IMR-90 (cell line): ENCODE measurements at regions not wholly inside any gene's neighbourhood (a gene's known extent, or its start where the extent isn't known, plus 50 kb on each side); places are given as distances from the start of the nearest gene placed in this dataset.

ENCODE experiments used
- ATAC-seq: fragments of 200-7000 bp; cut with Tn5 transposase; 2 replicates; pipeline ENCODE4 v1.9.1; 2020; ENCODE audit warnings: low read depth, mild to moderate bottlenecking, moderate library complexity
- BruUV-seq: library from RNA; stranded (reverse); fragments of 400-500 nt; replicated peaks from 2 replicates; lab custom pipeline; 2021; lab: Mats Ljungman, UMichigan
- CTCF ChIA-PET: fragments of 300-600 bp; formaldehyde crosslinking; extraction: SDS; loops from one replicate; lab custom pipeline; 2021; ENCODE audit warnings: antibody characterized with exemption; lab: Yijun Ruan, JAX
- POLR2A ChIA-PET: fragments of 300-600 bp; sonication (Branson Sonifier 250); formaldehyde crosslinking; loops from one replicate; lab custom pipeline; 2022; ENCODE audit warnings: antibody characterized with exemption; ENCODE audit not compliant: unreplicated experiment; lab: Charles Lee
- DNase-seq: peaks from one replicate; pipeline ENCODE4 v3.0.0; 2013
- H2AFZ ChIP-seq: replicated peaks from 2 replicates; pipeline ENCODE3; 2013; ENCODE audit warnings: low read length, mild to moderate bottlenecking; ENCODE audit not compliant: poor library complexity
- H2AK5ac ChIP-seq: 2 replicates; pipeline ENCODE4 v1.6.1; 2013; ENCODE audit warnings: low read depth, low read length, inconsistent platforms
- H2AK9ac ChIP-seq: replicated peaks from 2 replicates; pipeline ENCODE3; 2013; ENCODE audit warnings: mild to moderate bottlenecking, low read depth, low read length, moderate library complexity; ENCODE audit not compliant: poor library complexity
- H2BK120ac ChIP-seq: 2 replicates; pipeline ENCODE4 v1.6.1; 2013; ENCODE audit warnings: low read depth, low read length, inconsistent platforms
- H2BK15ac ChIP-seq: 3 replicates; pipeline ENCODE4 v1.6.1; 2013; ENCODE audit warnings: low read depth, low read length, inconsistent platforms
- H2BK20ac ChIP-seq: 2 replicates; pipeline ENCODE4 v1.6.1; 2013; ENCODE audit warnings: low read depth, mild to moderate bottlenecking, inconsistent platforms, low read length, moderate library complexity
- H2BK5ac ChIP-seq: 2 replicates; pipeline ENCODE4 v1.6.1; 2013; ENCODE audit warnings: mild to moderate bottlenecking, low read depth, low read length, inconsistent platforms; ENCODE audit not compliant: poor library complexity, severe bottlenecking
- H3K14ac ChIP-seq: replicated peaks from 2 replicates; pipeline ENCODE4 v1.6.1; 2013; ENCODE audit warnings: low read depth, low read length, inconsistent platforms
- H3K18ac ChIP-seq: 2 replicates; pipeline ENCODE4 v1.6.1; 2013; ENCODE audit warnings: low read depth, low read length, control low read depth
- H3K23ac ChIP-seq: 2 replicates; pipeline ENCODE4 v1.6.1; 2013; ENCODE audit warnings: low read depth, low read length, inconsistent platforms
- H3K27ac ChIP-seq: 2 replicates; pipeline ENCODE4 v1.5.1; 2013; ENCODE audit warnings: mild to moderate bottlenecking, control low read depth, low read length; ENCODE audit not compliant: insufficient read depth
- H3K27me3 ChIP-seq: 2 replicates; pipeline ENCODE4 v1.6.1; 2013; ENCODE audit warnings: low read length; ENCODE audit not compliant: control insufficient read depth, insufficient read depth
- H3K36me3 ChIP-seq: 2 replicates; pipeline ENCODE4 v1.6.1; 2013; ENCODE audit warnings: low read length, mixed read lengths; ENCODE audit not compliant: control insufficient read depth, insufficient read depth
- H3K4ac ChIP-seq: 2 replicates; pipeline ENCODE4 v1.6.1; 2013; ENCODE audit warnings: low read depth, low read length, inconsistent platforms
- H3K4me1 ChIP-seq: 2 replicates; pipeline ENCODE4 v1.6.1; 2013; ENCODE audit warnings: low read length, mixed read lengths; ENCODE audit not compliant: control insufficient read depth, insufficient read depth
- H3K4me2 ChIP-seq: 2 replicates; pipeline ENCODE4 v1.6.1; 2013; ENCODE audit warnings: low read depth, mild to moderate bottlenecking, control low read depth, low read length, moderate library complexity
- H3K4me3 ChIP-seq: 2 replicates; pipeline ENCODE4 v1.5.1; 2013; ENCODE audit warnings: low read depth, mild to moderate bottlenecking, control low read depth, low read length, moderate library complexity; ENCODE audit not compliant: insufficient read depth
- H3K56ac ChIP-seq: 2 replicates; pipeline ENCODE4 v1.6.1; 2013; ENCODE audit warnings: low read length, inconsistent platforms; ENCODE audit not compliant: insufficient read depth; ENCODE audit errors: extremely low read depth
- H3K79me1 ChIP-seq, 2 experiments: 2 replicates each; pipeline ENCODE4 v1.6.1; 2013; ENCODE audit warnings: low read length in 2 of 2, inconsistent platforms in 1 of 2, low read depth in 1 of 2
- H3K9ac ChIP-seq: 2 replicates; pipeline ENCODE4 v1.6.1; 2013; ENCODE audit warnings: low read depth, low read length, control low read depth
- H3K9me1 ChIP-seq: 2 replicates; pipeline ENCODE4 v1.6.1; 2013; ENCODE audit warnings: low read length, inconsistent platforms; ENCODE audit not compliant: insufficient read depth
- H3K9me3 ChIP-seq: 2 replicates; pipeline ENCODE4 v1.6.1; 2013; ENCODE audit warnings: low read length; ENCODE audit not compliant: control insufficient read depth, insufficient read depth
- H4K20me1 ChIP-seq: 2 replicates; pipeline ENCODE4 v1.6.1; 2013; ENCODE audit warnings: low read length, inconsistent platforms; ENCODE audit not compliant: insufficient read depth
- H4K5ac ChIP-seq: 2 replicates; pipeline ENCODE4 v1.6.1; 2013; ENCODE audit warnings: mild to moderate bottlenecking, low read depth, low read length, control low read depth
- H4K8ac ChIP-seq, 2 experiments: 2 replicates each; pipeline ENCODE4 v1.6.1; 2013; ENCODE audit warnings: low read depth in 2 of 2, low read length in 2 of 2, control low read depth in 1 of 2, inconsistent platforms in 1 of 2
- H4K91ac ChIP-seq: 2 replicates; pipeline ENCODE4 v1.6.1; 2013; ENCODE audit warnings: low read depth, low read length, inconsistent platforms; ENCODE audit not compliant: insufficient read depth
- BHLHE40 ChIP-seq: fragments of 150-350 bp; IDR thresholded peaks from 2 replicates; pipeline ENCODE4 v1.6.1; 2016; ENCODE audit warnings: mild to moderate bottlenecking, low read depth, low read length
- CEBPB ChIP-seq: IDR thresholded peaks from 2 replicates; pipeline ENCODE4 v1.6.1; 2012; ENCODE audit warnings: low read depth, low read length, improper control_type of control experiment
- CHD1 ChIP-seq: IDR thresholded peaks from 2 replicates; pipeline ENCODE4 v1.6.1; 2012; ENCODE audit warnings: low read depth, low read length, improper control_type of control experiment
- CTCF ChIP-seq: conservative IDR thresholded peaks from 2 replicates; pipeline ENCODE4 v1.5.1; 2012; ENCODE audit warnings: mild to moderate bottlenecking, low read depth, low read length, improper control_type of control experiment
- ELK1 ChIP-seq: fragments of 150-350 bp; IDR thresholded peaks from 2 replicates; pipeline ENCODE4 v1.6.1; 2016; ENCODE audit warnings: low read depth, mild to moderate bottlenecking, low read length, moderate library complexity, borderline replicate concordance
- FOS ChIP-seq: fragments of 150-350 bp; IDR thresholded peaks from 2 replicates; pipeline ENCODE4 v1.6.1; 2016; ENCODE audit warnings: low read depth, low read length
- MAFK ChIP-seq: IDR thresholded peaks from 2 replicates; pipeline ENCODE4 v1.6.1; 2012; ENCODE audit warnings: low read depth, low read length, improper control_type of control experiment
- MAZ ChIP-seq: IDR thresholded peaks from 2 replicates; pipeline ENCODE4 v1.6.1; 2012; ENCODE audit warnings: low read depth, mild to moderate bottlenecking, low read length, improper control_type of control experiment, moderate library complexity, borderline replicate concordance
- MXI1 ChIP-seq: IDR thresholded peaks from 2 replicates; pipeline ENCODE4 v1.6.1; 2012; ENCODE audit warnings: low read depth, mild to moderate bottlenecking, low read length, moderate library complexity, borderline replicate concordance
- NFE2L2 ChIP-seq: fragments of 150-350 bp; IDR thresholded peaks from 2 replicates; pipeline ENCODE4 v1.6.1; 2016; ENCODE audit warnings: low read depth, mild to moderate bottlenecking, low read length
- POLR2A ChIP-seq: IDR thresholded peaks from 2 replicates; pipeline ENCODE4 v1.6.1; 2012; ENCODE audit warnings: mild to moderate bottlenecking, low read depth, low read length
- RAD21 ChIP-seq: IDR thresholded peaks from 2 replicates; pipeline ENCODE4 v1.6.1; 2012; ENCODE audit warnings: low read length, improper control_type of control experiment
- RCOR1 ChIP-seq: IDR thresholded peaks from 2 replicates; pipeline ENCODE4 v1.6.1; 2012; ENCODE audit warnings: mild to moderate bottlenecking, low read length, improper control_type of control experiment; ENCODE audit not compliant: insufficient replicate concordance
- RFX5 ChIP-seq: IDR thresholded peaks from 2 replicates; pipeline ENCODE4 v1.8.0; 2012; ENCODE audit warnings: low read depth, mild to moderate bottlenecking, low read length, moderate library complexity
- SMC3 ChIP-seq: fragments of 150-350 bp; IDR thresholded peaks from 2 replicates; pipeline ENCODE4 v1.6.1; 2016; ENCODE audit warnings: low read depth, mild to moderate bottlenecking, antibody characterized with exemption, low read length, moderate library complexity
- USF2 ChIP-seq: fragments of 150-350 bp; IDR thresholded peaks from 2 replicates; pipeline ENCODE4 v1.6.1; 2017; ENCODE audit warnings: mild to moderate bottlenecking, antibody characterized with exemption, low read length, low read depth
- WGBS, 2 experiments: methylation state at CpG; one replicate each; pipeline versions ENCODE4 v1.1.5 to v1.1.7; 2013; ENCODE audit warnings: missing lambda C conversion rate in 2 of 2; ENCODE audit not compliant: insufficient read length in 1 of 2; ENCODE audit errors: extremely low coverage in 2 of 2; 5-methylcytosine and 5-hydroxymethylcytosine counted together
- dilution Hi-C: fragments of 300-500 bp; cut with HindIII; formaldehyde crosslinking; loops from one replicate; pipeline ENCODE4 v1.14.3; 2018; ENCODE audit warnings: low sequenced_read_pairs; ENCODE audit not compliant: unreplicated experiment
- in situ Hi-C: fragments of 300-500 bp; cut with MboI; formaldehyde crosslinking; loops from 3 replicates; pipeline ENCODE4 v1.14.3; 2019; ENCODE audit warnings: low sequenced_read_pairs, inconsistent platforms, mixed read lengths
- intact Hi-C: fragments of 100-400 bp; cut with micrococcal nuclease; formaldehyde crosslinking; loops from 2 replicates; pipeline ENCODE4 v1.10.0; 2022

DNA sequence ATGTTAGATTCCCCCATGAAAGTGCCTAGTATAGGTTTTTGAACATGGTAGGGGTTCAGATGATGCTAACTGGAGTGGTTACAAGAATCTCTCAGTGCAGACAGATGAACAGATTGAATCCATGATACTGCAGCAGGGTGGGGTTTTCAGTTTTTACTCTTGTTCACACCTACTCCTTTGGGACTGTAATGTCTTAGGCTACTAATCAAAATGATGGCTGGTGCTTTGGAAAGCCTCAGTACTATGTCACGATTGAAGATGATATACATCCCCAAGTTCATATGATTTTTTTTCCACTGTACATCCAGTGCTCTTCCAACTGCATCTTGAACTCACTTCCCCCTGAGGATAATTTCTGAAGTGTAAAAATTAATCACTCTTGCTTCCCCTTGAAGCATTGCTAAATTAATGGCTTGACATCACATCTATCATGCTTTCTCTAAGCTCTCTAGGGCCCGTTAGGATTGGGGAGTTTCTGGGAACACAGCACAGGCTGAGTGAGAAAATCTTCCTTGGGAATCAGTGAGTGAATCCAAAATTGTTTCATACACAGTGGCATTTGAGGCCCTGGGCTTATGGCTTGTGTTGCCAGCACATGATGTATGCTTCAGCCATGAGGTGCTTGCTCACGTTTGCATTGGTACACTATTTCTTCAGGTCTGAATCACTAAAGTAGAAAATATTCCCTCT is 115.0 kb upstream of the TPRG1 start:
- Histone ChIP-seq H3K9me3 (no peaks in the 10 kb centered on the region; the same call in 1 of the 2 replicates), H3K18ac (no peak overlapping the region), H3K36me3 (no peaks in the 10 kb centered on the region), H3K27ac (no peak overlapping the region), H4K91ac (no peak overlapping the region), H2BK5ac (no peak overlapping the region), H3K4me3 (no peak overlapping the region), H2AK5ac (no peak overlapping the region), H3K9me1 (no peaks in the 10 kb centered on the region), H4K20me1 (no peaks in the 10 kb centered on the region), H2BK120ac (no peak overlapping the region), H2BK20ac (no peak overlapping the region), H2AK9ac (no peak overlapping the region), H3K79me1 (no peaks in the 10 kb centered on the region), H3K27me3 (peaks cover 2% of the 10 kb centered on the region), H3K4ac (no peak overlapping the region), H3K56ac (no peak overlapping the region), H2AFZ (no peak overlapping the region), H3K14ac (no peak overlapping the region), H3K4me2 (no peak overlapping the region), H4K5ac (no peak overlapping the region), H2BK15ac (no peak overlapping the region), H4K8ac (no peak overlapping the region), H3K9ac (no peak overlapping the region), H3K23ac (no peak overlapping the region), H3K4me1 (no peaks in the 10 kb centered on the region)
- no CpG with 5 or more reads among the region's 3 CpGs for WGBS, 2 experiments
- intact Hi-C loops = no loop called here
- dilution Hi-C loops = no loop called here
- ATAC-seq = no peak
- in situ Hi-C loops = no loop called here
- no TSS peak for BruUV-seq
- no peak for DNase-seq
- ChIA-PET POLR2A (no interaction called here), CTCF (no interaction called here)
- TF ChIP-seq BHLHE40 = no peak
- TF ChIP-seq MAFK = no peak
- TF ChIP-seq CTCF = no peak
- TF ChIP-seq FOS = no peak
- TF ChIP-seq RAD21 = no peak
- no peak for TF ChIP-seq POLR2A
- TF ChIP-seq CHD1 = no peak
- TF ChIP-seq NFE2L2 = no peak
- TF ChIP-seq SMC3 = no peak
- no peak for TF ChIP-seq CEBPB
- TF ChIP-seq USF2 = no peak
- TF ChIP-seq RCOR1 = no peak
- no peak for TF ChIP-seq ELK1
- TF ChIP-seq RFX5 = no peak
- TF ChIP-seq MAZ = no peak
- no peak for TF ChIP-seq MXI1
